ENCODE measurements at regions not wholly inside any gene's neighbourhood (a gene's known extent, or its start where the extent isn't known, plus 50 kb on each side); places are given as distances from the start of the nearest gene placed in this dataset.

DNA sequence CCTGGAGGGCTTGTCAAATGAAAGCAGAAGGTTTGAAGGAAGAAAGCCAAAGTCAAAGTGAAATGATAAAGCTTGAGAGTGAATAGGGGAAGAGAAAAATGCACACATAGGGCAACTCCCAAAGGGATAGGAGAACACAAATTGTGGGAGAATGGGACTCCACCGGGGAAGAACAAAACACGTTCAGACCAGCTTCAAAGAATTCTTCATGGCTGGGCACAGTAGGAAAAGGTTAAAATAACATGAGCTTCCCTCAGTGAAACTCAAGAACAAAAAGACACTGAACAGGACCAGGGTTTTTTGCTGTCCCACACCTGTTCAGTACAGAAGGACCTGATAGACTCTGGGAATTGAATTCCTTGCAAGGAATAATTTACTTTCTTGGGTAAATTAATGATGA lies 123.1 kb upstream of the NCKAP5 start:
- no peak overlapping the region for H3K14ac ChIP-seq (replicated peaks; ENCODE audit: low read depth, low read length)
- CTCF ChIA-PET: interaction anchor here (0.6 kb wide), 1 partner anchor 12 kb away, joined by 3 read pairs; no protein-coding TSS in a partner anchor
- H2AK9ac ChIP-seq (replicated peaks; ENCODE audit: low read depth, low read length, poor library complexity): no peak overlapping the region
- H2BK120ac ChIP-seq (ENCODE audit: low read depth, low read length): no peak overlapping the region
- TF ChIP-seq POLR2A (IDR thresholded peaks at IDR 0.05; ENCODE audit: low read depth, low read length): no peak
- TF ChIP-seq, protein P1, sequence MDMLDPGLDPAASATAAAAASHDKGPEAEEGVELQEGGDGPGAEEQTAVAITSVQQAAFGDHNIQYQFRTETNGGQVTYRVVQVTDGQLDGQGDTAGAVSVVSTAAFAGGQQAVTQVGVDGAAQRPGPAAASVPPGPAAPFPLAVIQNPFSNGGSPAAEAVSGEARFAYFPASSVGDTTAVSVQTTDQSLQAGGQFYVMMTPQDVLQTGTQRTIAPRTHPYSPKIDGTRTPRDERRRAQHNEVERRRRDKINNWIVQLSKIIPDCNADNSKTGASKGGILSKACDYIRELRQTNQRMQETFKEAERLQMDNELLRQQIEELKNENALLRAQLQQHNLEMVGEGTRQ (IDR thresholded peaks at IDR 0.05; ENCODE audit: low read depth, low read length): no peak
- no peak for TF ChIP-seq RCOR1 (IDR thresholded peaks at IDR 0.05; ENCODE audit: insufficient replicate concordance, low read length)
- no peak for TF ChIP-seq MAZ (IDR thresholded peaks at IDR 0.05; ENCODE audit: borderline replicate concordance, low read depth, low read length)
- TF ChIP-seq MAFK (IDR thresholded peaks at IDR 0.05; ENCODE audit: low read depth, low read length): no peak
- TF ChIP-seq, protein P2, sequence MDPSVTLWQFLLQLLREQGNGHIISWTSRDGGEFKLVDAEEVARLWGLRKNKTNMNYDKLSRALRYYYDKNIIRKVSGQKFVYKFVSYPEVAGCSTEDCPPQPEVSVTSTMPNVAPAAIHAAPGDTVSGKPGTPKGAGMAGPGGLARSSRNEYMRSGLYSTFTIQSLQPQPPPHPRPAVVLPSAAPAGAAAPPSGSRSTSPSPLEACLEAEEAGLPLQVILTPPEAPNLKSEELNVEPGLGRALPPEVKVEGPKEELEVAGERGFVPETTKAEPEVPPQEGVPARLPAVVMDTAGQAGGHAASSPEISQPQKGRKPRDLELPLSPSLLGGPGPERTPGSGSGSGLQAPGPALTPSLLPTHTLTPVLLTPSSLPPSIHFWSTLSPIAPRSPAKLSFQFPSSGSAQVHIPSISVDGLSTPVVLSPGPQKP (IDR thresholded peaks at IDR 0.05; ENCODE audit: borderline replicate concordance, low read depth, low read length): no peak
- no peak for TF ChIP-seq MXI1 (IDR thresholded peaks at IDR 0.05; ENCODE audit: borderline replicate concordance, low read depth, low read length)
- H3K9me1 ChIP-seq (ENCODE audit: insufficient read depth, low read length): no peaks in the 10 kb centered on the region
- H3K79me1 ChIP-seq (ENCODE audit: low read depth in 1 of 2, low read length in 2 of 2): no peaks in the 10 kb centered on the region
- POLR2A ChIA-PET (ENCODE audit: unreplicated experiment): no interaction called here
- H3K27me3 ChIP-seq (ENCODE audit: control insufficient read depth, insufficient read depth, low read length): no peaks in the 10 kb centered on the region; the same call in 1 of the 2 replicates
- no peak overlapping the region for H4K91ac ChIP-seq (ENCODE audit: insufficient read depth, low read depth, low read length)
- dilution Hi-C loops (cut with HindIII; ENCODE audit: low sequenced_read_pairs, unreplicated experiment) (no loop called here), in situ Hi-C loops (cut with MboI; ENCODE audit: low sequenced_read_pairs) (no loop called here), intact Hi-C loops (cut with micrococcal nuclease) (no loop called here)
- no peak overlapping the region for H3K4me2 ChIP-seq (ENCODE audit: low read depth, low read length)
- no TSS peak for BruUV-seq (replicated peaks)
- H3K9ac ChIP-seq (ENCODE audit: low read depth, low read length): no peak overlapping the region
- H3K4ac ChIP-seq (ENCODE audit: low read depth, low read length): no peak overlapping the region
- H3K9me3 ChIP-seq (ENCODE audit: control insufficient read depth, insufficient read depth, low read length): no peaks in the 10 kb centered on the region
- ATAC-seq (ENCODE audit: low read depth) (no peak), DNase-seq (no peak)
- no peak overlapping the region for H3K23ac ChIP-seq (ENCODE audit: low read depth, low read length)
- no peak overlapping the region for H4K8ac ChIP-seq (ENCODE audit: low read depth in 2 of 2, low read length in 2 of 2)
- H3K18ac ChIP-seq (ENCODE audit: low read depth, low read length): no peak overlapping the region
- H3K36me3 ChIP-seq (ENCODE audit: control insufficient read depth, insufficient read depth, low read length): no peaks in the 10 kb centered on the region
- no peak overlapping the region for H3K27ac ChIP-seq (ENCODE audit: insufficient read depth, low read length)
- H3K4me3 ChIP-seq (ENCODE audit: insufficient read depth, low read depth, low read length): no peak overlapping the region
- no peak overlapping the region for H2BK5ac ChIP-seq (ENCODE audit: low read depth, low read length, poor library complexity, severe bottlenecking)
- H2AK5ac ChIP-seq (ENCODE audit: low read depth, low read length): no peak overlapping the region
- no peak overlapping the region for H3K56ac ChIP-seq (ENCODE audit: extremely low read depth, insufficient read depth, low read length)
- no peaks in the 10 kb centered on the region for H4K20me1 ChIP-seq (ENCODE audit: insufficient read depth, low read length)
- H3K4me1 ChIP-seq (ENCODE audit: control insufficient read depth, insufficient read depth, low read length): no peaks in the 10 kb centered on the region
- H2AFZ ChIP-seq (replicated peaks; ENCODE audit: low read length, poor library complexity): no peak overlapping the region
- no peak overlapping the region for H2BK15ac ChIP-seq (ENCODE audit: low read depth, low read length)
- no CpG with 5 or more reads among the region's 2 CpGs for WGBS, 2 experiments (ENCODE audit: extremely low coverage in 2 of 2, insufficient read length in 1 of 2)
- no peak overlapping the region for H2BK20ac ChIP-seq (ENCODE audit: low read depth, low read length)
- H4K5ac ChIP-seq (ENCODE audit: low read depth, low read length): no peak overlapping the region
